ENCODE measurements at regions not wholly inside any gene's neighbourhood (a gene's known extent, or its start where the extent isn't known, plus 50 kb on each side); places are given as distances from the start of the nearest gene placed in this dataset.
"Not testable (repeated sequence)": the region's sequence is repeated elsewhere in the genome, so short reads cannot be mapped to it uniquely, and the experiment has no call there.

DNA sequence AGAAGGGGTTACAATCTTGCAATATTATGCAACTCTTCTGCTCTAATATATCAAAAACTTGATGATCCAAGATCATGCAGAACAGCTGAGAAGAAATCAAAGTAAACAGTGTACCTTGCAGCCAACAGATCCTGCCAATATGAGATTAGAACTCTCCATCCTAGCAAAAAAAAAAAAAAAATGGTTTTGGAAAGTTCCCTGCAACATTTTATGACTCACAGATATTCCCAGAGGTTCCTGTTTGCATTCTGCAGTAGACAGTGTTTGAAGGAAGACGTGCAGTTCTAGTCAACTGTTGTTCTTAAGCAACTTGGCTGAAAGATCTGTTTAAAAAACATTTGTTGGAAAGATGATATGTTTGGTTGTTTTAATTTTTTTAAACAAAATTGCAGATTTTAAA lies 103.6 kb upstream of the WDR75 start:
- no peaks in the 10 kb centered on the region for H3K27me3 Mint-ChIP-seq (ENCODE audit: low read depth)
- H3K9me3 Mint-ChIP-seq, result peaks cover 21% of the 10 kb centered on the region
- intact Hi-C loops (cut with micrococcal nuclease), result no loop called here
- no peak overlapping the region for H3K4me3 Mint-ChIP-seq (ENCODE audit: low read depth)
- H3K4me1 Mint-ChIP-seq (ENCODE audit: low read depth), result no peaks in the 10 kb centered on the region
- H3K36me3 Mint-ChIP-seq (ENCODE audit: low read depth), result no peaks in the 10 kb centered on the region
- no peak for DNase-seq (ENCODE audit: low spot score)
- no peak overlapping the region for H3K27ac Mint-ChIP-seq

DNA sequence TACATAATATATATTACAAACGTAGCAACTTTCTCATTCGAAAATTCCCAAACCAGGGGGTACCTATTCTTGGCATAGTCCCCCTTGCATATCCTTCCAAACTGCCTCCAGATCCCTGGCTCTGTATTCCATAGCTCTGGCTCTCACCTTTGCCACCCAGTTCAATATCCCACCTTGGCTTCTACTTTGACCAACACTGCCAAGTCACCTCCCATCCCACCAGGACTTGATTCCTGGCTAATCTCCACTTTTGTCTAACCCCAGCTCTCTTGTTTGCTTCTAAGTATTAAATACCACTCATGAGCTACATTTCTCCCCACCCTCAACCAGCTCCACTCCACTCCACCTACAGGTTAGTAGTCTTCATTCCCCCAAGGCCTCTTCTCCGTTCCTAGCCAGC lies 103.2 kb upstream of the WDR75 start:
- no peak overlapping the region for H3K4me3 Mint-ChIP-seq (ENCODE audit: low read depth)
- no peak overlapping the region for H3K27ac Mint-ChIP-seq
- H3K9me3 Mint-ChIP-seq, result peaks cover 21% of the 10 kb centered on the region
- no peaks in the 10 kb centered on the region for H3K4me1 Mint-ChIP-seq (ENCODE audit: low read depth)
- no peaks in the 10 kb centered on the region for H3K27me3 Mint-ChIP-seq (ENCODE audit: low read depth)
- no peaks in the 10 kb centered on the region for H3K36me3 Mint-ChIP-seq (ENCODE audit: low read depth)
- DNase-seq (ENCODE audit: low spot score), result no peak
- intact Hi-C loops (cut with micrococcal nuclease), result no loop called here

DNA sequence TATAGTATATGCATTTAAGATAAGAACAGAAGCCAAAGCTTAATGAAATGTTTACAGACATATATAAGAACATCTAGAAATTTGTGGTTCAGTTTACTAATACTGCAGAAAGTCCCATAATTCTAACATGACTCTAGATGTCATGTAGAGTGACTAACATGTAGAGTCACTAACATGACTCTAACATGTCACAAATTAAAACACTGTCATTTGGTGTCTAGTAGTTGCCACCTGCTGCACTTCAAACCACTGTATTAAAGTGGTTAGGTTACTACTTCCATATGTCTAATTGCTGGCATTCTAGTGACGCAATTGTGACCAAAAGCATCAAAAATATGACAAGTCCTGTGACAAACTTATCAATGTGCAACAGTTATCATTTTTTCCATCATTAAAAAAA lies 100.2 kb upstream of the WDR75 start:
- Mint-ChIP-seq H3K27ac (no peak overlapping the region), H3K4me1 (ENCODE audit: low read depth) (no peaks in the 10 kb centered on the region), H3K4me3 (ENCODE audit: low read depth) (no peak overlapping the region), H3K9me3 (peaks cover 19% of the 10 kb centered on the region), H3K27me3 (ENCODE audit: low read depth) (no peaks in the 10 kb centered on the region), H3K36me3 (ENCODE audit: low read depth) (no peaks in the 10 kb centered on the region)
- DNase-seq (ENCODE audit: low spot score), result no peak
- intact Hi-C loops (cut with micrococcal nuclease), result no loop called here

DNA sequence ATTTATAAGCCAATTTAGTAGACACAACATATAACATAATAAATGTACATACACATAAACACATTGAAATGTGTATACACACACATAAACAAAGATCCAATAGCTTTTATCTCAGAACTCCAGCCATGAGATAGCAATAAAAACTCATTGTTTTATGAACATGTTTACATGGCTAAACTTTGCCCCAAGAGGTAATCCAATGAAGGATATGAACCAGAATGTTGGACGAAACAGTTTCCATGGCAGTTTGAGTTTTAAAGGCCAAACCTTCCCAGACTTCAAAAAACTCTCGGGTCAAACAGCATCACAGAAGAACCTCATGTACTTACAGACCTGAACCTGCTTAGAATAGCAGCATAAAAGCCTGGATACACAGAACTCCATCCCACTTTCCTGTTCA lies 97.2 kb upstream of the WDR75 start:
- H3K4me3 Mint-ChIP-seq (ENCODE audit: low read depth), result no peak overlapping the region
- no peaks in the 10 kb centered on the region for H3K27me3 Mint-ChIP-seq (ENCODE audit: low read depth)
- peaks cover 7% of the 10 kb centered on the region for H3K4me1 Mint-ChIP-seq (ENCODE audit: low read depth)
- no peak overlapping the region for H3K27ac Mint-ChIP-seq
- DNase-seq (ENCODE audit: low spot score), result no peak
- H3K36me3 Mint-ChIP-seq (ENCODE audit: low read depth), result no peaks in the 10 kb centered on the region
- H3K9me3 Mint-ChIP-seq, result peaks cover 6% of the 10 kb centered on the region
- intact Hi-C loops (cut with micrococcal nuclease), result no loop called here

DNA sequence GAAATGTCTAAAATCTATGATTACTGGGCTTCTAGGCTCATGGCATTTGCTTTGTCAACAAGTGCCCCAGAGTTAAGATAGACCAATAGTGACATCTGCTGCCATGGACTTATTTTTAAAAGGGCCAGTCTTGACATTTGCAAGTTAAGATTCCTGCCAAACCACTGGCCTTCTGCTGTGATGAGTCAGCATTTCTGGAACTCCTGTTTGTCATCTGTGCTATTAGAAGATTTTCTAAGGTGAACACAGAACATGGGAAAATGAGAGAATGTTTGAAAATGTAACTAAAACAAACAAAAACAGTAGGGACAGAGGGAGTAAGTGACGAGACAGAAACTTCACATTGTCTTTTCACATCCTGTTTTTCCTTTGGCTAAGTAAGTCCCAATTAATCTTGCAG lies 93.7 kb upstream of the WDR75 start:
- Mint-ChIP-seq H3K4me3 (ENCODE audit: low read depth) (no peak overlapping the region), H3K9me3 (no peaks in the 10 kb centered on the region), H3K4me1 (ENCODE audit: low read depth) (peaks cover 7% of the 10 kb centered on the region), H3K27ac (no peak overlapping the region), H3K36me3 (ENCODE audit: low read depth) (no peaks in the 10 kb centered on the region), H3K27me3 (ENCODE audit: low read depth) (no peaks in the 10 kb centered on the region)
- DNase-seq (ENCODE audit: low spot score), result no peak
- intact Hi-C loops (cut with micrococcal nuclease), result loop anchor here (1.0 to 5.0 kb wide), 2 partner anchors 204 to 255 kb away; no protein-coding TSS in a partner anchor

DNA sequence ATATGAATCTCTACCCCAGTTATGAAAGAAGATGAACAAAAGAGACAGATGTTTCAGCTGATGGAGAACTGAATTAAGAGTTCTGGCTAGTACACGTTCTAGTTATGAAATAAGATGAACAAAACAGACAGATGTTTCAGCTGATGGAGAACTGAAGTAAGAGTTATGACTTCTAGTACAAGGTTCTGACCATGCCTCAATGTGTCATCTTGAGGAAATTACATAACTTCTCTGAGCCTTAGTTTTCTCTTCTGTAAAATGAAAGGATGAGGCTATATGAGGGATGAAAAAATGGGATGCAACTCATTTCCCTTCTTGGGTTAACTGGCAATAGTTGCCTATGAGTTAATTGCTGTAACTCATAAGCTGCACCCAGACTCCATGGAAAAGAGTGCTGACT lies 92.9 kb upstream of the WDR75 start:
- H3K27ac Mint-ChIP-seq, result no peak overlapping the region
- peaks cover 7% of the 10 kb centered on the region for H3K4me1 Mint-ChIP-seq (ENCODE audit: low read depth)
- no peaks in the 10 kb centered on the region for H3K9me3 Mint-ChIP-seq
- no peak for DNase-seq (ENCODE audit: low spot score)
- intact Hi-C loops (cut with micrococcal nuclease), result loop anchor here (5.0 kb wide), 1 partner anchor 256 kb away; no protein-coding TSS in a partner anchor
- H3K36me3 Mint-ChIP-seq (ENCODE audit: low read depth), result no peaks in the 10 kb centered on the region
- H3K27me3 Mint-ChIP-seq (ENCODE audit: low read depth), result no peaks in the 10 kb centered on the region
- H3K4me3 Mint-ChIP-seq (ENCODE audit: low read depth), result no peak overlapping the region

DNA sequence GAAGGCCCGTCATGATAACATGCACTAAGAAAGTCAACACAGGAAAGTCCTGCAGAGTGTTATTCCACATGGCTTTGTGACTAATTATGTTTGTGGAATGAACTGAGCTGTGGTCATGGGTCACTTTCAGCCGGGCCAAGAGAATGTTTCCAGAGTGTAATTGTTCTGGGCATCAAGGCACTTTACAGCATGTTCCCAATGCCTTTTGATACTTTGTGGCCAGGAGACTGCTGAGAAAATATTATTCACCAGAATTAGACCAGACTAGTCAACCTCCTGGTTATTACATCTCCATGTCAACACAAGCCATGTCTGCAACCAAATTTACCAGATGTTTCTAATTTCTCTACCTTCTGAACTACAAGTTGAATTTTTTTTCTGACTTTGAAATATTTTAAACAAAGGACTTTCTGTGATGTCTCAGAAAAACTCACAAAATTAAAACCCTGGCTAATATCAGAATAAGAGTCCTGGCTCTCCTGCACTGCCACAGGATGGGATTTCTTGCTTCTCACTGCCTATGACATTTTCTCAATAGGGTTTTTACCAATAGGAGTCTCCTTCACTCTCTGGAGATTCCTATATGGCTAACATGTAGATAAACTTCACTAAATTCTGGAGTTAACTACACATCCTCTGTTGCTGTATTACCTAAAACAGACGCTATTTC lies 90.6 kb upstream of the WDR75 start:
- H3K9me3 Mint-ChIP-seq, result no peaks in the 10 kb centered on the region
- H3K36me3 Mint-ChIP-seq (ENCODE audit: low read depth), result no peaks in the 10 kb centered on the region
- no peaks in the 10 kb centered on the region for H3K27me3 Mint-ChIP-seq (ENCODE audit: low read depth)
- intact Hi-C loops (cut with micrococcal nuclease), result no loop called here
- H3K27ac Mint-ChIP-seq, result no peak overlapping the region
- H3K4me3 Mint-ChIP-seq (ENCODE audit: low read depth), result no peak overlapping the region
- H3K4me1 Mint-ChIP-seq (ENCODE audit: low read depth), result peaks cover 7% of the 10 kb centered on the region
- DNase-seq (ENCODE audit: low spot score), result no peak

DNA sequence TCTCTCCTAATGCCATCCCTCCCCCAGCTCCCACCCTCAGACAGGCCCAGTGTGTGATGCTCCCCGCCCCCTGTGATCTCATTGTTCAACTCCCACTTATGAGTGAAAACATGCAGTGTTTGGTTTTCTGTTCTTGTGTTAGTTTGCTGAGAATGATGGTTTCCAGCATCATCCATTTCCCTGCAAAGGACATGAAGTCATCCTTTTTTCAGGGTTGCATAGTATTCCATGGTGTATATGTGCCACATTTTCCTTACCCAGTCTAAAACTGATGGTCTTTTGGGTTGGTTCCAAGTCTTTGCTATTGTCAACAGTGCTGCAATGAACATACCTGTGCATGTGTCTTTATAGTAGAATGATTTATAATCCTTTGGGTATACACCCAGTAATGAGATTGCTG lies 89.3 kb upstream of the WDR75 start:
- H3K27ac Mint-ChIP-seq; H3K4me3 Mint-ChIP-seq (ENCODE audit: low read depth); H3K4me1 Mint-ChIP-seq (ENCODE audit: low read depth); H3K36me3 Mint-ChIP-seq (ENCODE audit: low read depth); H3K9me3 Mint-ChIP-seq; DNase-seq (ENCODE audit: low spot score); H3K27me3 Mint-ChIP-seq (ENCODE audit: low read depth); intact Hi-C loops (cut with micrococcal nuclease): not testable (repeated sequence)

DNA sequence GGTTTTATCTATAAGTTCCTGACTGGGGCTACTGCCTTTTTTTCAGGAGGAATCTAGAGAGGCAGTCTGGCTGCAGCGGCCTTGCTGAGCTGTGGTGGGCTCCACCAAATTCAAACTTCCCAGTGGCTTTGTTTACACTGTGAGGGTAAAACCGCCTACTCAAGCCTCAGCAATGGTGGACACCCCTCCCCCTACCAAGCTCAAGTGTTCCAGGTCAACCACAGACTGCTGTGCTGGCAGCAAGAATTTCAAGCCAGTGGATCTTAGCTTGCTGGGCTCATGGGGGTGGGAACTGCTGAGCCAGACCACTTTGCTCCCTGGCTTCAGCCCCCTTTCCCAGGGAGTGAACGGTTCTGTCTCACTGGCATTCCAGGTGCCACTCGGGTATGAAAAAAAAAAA lies 83.9 kb upstream of the WDR75 start:
- H3K9me3 Mint-ChIP-seq; DNase-seq (ENCODE audit: low spot score); H3K4me3 Mint-ChIP-seq (ENCODE audit: low read depth); H3K27ac Mint-ChIP-seq; H3K4me1 Mint-ChIP-seq (ENCODE audit: low read depth); H3K36me3 Mint-ChIP-seq (ENCODE audit: low read depth); intact Hi-C loops (cut with micrococcal nuclease); H3K27me3 Mint-ChIP-seq (ENCODE audit: low read depth): not testable (repeated sequence)

DNA sequence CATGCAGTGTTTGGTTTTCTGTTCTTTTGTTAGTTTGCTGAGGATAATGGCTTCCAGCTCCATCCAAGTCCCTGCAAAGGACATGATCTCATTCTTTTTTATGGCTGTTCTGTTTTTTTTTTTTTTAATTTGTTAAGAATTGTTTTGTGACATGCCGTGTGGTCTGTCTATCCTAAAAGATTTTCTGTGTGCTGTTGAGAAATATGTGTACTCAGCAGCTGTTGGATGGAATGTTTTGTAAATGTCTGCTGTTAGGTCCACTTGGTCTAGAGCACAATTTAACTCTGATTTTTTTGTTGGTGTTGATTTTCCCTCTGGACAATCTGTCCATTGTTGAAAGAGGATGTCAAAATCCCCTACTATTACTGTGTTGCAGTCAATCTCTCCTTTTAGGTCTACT lies 80.4 kb upstream of the WDR75 start:
- Mint-ChIP-seq H3K27me3 (ENCODE audit: low read depth) (no peaks in the 10 kb centered on the region), H3K4me3 (ENCODE audit: low read depth) (no peak overlapping the region), H3K27ac (no peak overlapping the region), H3K9me3 (no peaks in the 10 kb centered on the region), H3K36me3 (ENCODE audit: low read depth) (no peaks in the 10 kb centered on the region), H3K4me1 (ENCODE audit: low read depth) (peaks cover 3% of the 10 kb centered on the region)
- intact Hi-C loops (cut with micrococcal nuclease), result no loop called here
- DNase-seq (ENCODE audit: low spot score), result no peak

DNA sequence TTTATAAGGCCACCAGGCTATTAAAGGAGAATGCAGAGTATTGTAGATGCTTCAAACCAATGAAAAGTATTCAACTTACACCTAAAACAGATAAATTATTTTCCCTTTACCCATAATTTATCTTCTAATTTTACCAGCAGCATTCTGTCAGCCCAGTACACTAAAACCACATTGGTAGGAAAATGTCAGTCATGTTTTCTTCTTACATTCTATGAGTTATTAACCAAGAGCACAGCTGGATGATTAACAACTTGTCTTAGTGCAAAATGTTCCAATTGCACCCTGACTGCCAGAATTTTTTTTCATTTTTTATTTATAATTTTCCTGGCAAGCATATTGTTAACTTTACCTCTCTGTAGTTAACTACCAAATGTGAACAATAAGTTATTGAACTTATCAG lies 79.0 kb upstream of the WDR75 start:
- no peaks in the 10 kb centered on the region for H3K9me3 Mint-ChIP-seq
- H3K27ac Mint-ChIP-seq, result no peak overlapping the region
- H3K4me1 Mint-ChIP-seq (ENCODE audit: low read depth), result peaks cover 3% of the 10 kb centered on the region
- intact Hi-C loops (cut with micrococcal nuclease), result no loop called here
- no peaks in the 10 kb centered on the region for H3K36me3 Mint-ChIP-seq (ENCODE audit: low read depth)
- no peak for DNase-seq (ENCODE audit: low spot score)
- H3K4me3 Mint-ChIP-seq (ENCODE audit: low read depth), result no peak overlapping the region
- no peaks in the 10 kb centered on the region for H3K27me3 Mint-ChIP-seq (ENCODE audit: low read depth)

DNA sequence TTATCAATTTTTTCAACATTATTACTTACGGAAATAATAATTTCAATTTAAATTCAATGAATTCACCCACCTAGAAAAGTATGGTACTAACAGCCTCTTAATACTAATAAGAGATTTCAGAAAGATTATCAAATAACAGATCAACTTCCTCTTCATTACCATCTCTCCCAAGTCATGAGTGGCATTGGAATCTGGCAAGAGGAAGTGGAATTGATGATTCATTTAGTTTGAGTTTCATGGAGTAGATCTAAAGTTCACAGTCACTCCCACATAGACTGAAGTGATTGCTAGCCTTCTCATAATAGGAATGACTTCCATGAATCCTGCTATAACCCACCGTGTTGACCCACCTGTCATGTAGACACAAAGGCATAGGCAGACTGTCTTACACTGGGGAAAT lies 77.7 kb upstream of the WDR75 start:
- no peak overlapping the region for H3K4me3 Mint-ChIP-seq (ENCODE audit: low read depth)
- H3K27me3 Mint-ChIP-seq (ENCODE audit: low read depth), result no peaks in the 10 kb centered on the region
- intact Hi-C loops (cut with micrococcal nuclease), result no loop called here
- H3K36me3 Mint-ChIP-seq (ENCODE audit: low read depth), result no peaks in the 10 kb centered on the region
- no peak for DNase-seq (ENCODE audit: low spot score)
- peaks cover 3% of the 10 kb centered on the region for H3K4me1 Mint-ChIP-seq (ENCODE audit: low read depth)
- no peak overlapping the region for H3K27ac Mint-ChIP-seq
- no peaks in the 10 kb centered on the region for H3K9me3 Mint-ChIP-seq

DNA sequence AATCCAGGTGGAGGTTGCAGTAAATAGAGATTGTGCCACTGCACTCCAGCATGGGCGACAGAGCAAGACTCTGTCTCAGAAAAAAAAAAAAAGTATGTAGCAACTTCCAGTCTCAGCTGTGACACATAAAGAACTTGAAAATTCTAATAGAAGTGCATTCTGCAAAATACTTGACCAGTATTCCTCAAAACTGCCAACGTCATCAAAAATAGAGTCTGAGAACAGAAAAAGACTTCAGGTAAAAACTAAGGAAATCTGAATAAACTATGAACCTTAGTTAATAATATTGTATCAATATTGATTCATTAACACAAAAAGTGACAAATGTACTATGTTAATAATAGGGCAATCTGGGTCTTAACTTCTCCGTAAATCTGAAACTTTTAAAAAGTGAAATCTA lies 76.7 kb upstream of the WDR75 start:
- intact Hi-C loops (cut with micrococcal nuclease), result no loop called here
- H3K4me1 Mint-ChIP-seq (ENCODE audit: low read depth), result peaks cover 3% of the 10 kb centered on the region
- H3K27ac Mint-ChIP-seq, result no peak overlapping the region
- no peaks in the 10 kb centered on the region for H3K36me3 Mint-ChIP-seq (ENCODE audit: low read depth)
- H3K4me3 Mint-ChIP-seq (ENCODE audit: low read depth), result no peak overlapping the region
- no peak for DNase-seq (ENCODE audit: low spot score)
- H3K9me3 Mint-ChIP-seq, result no peaks in the 10 kb centered on the region
- H3K27me3 Mint-ChIP-seq (ENCODE audit: low read depth), result no peaks in the 10 kb centered on the region

DNA sequence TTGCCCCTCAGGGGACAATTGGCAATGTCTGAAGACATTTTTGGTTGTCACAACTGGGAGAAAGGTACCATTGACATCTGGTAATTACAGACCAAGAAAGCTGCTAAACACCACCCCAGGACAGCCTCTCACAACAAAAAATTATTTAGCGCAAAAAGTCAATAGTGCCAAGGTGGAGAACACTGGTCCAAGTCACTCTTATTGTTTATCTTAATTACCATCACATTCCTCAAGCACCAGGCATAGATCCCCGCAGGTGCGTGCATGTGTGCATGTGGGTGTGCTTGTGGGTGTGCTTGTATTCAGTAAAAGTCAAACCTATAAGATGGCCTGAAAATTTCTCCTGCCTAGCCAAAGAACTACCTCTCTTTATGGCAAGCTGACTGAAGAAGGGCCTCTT lies 74.9 kb upstream of the WDR75 start:
- H3K36me3 Mint-ChIP-seq (ENCODE audit: low read depth), result no peaks in the 10 kb centered on the region
- no peak overlapping the region for H3K4me3 Mint-ChIP-seq (ENCODE audit: low read depth)
- peaks cover 3% of the 10 kb centered on the region for H3K4me1 Mint-ChIP-seq (ENCODE audit: low read depth)
- no peaks in the 10 kb centered on the region for H3K27me3 Mint-ChIP-seq (ENCODE audit: low read depth)
- intact Hi-C loops (cut with micrococcal nuclease), result no loop called here
- no peak overlapping the region for H3K27ac Mint-ChIP-seq
- no peak for DNase-seq (ENCODE audit: low spot score)
- H3K9me3 Mint-ChIP-seq, result no peaks in the 10 kb centered on the region
